ENCODE measurements at regions not wholly inside any gene's neighbourhood (a gene's known extent, or its start where the extent isn't known, plus 50 kb on each side); places are given as distances from the start of the nearest gene placed in this dataset.
"Not testable (repeated sequence)": the region's sequence is repeated elsewhere in the genome, so short reads cannot be mapped to it uniquely, and the experiment has no call there.

DNA sequence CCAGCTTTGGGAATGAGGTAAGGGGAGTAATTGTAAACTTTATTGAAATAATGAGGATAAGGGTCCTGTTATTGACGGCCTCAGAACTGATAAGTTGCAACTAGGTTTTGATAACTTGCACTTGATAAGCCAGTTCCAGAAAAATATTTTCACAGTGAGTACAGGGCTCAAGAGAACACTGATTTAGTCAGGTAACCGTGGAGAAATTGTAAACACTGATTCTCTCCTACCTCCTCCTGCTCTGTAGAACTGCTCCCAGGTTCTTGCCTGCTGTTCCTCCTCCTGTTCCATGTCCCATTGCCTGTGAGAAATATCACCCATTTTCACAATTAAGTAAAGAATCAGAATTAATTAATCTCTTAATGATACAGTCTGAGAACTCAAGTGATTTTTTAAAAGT is 55.0 kb upstream of the CXXC4 start:
- DNase-seq (ENCODE audit: low read depth in 2 of 2), result no peak

DNA sequence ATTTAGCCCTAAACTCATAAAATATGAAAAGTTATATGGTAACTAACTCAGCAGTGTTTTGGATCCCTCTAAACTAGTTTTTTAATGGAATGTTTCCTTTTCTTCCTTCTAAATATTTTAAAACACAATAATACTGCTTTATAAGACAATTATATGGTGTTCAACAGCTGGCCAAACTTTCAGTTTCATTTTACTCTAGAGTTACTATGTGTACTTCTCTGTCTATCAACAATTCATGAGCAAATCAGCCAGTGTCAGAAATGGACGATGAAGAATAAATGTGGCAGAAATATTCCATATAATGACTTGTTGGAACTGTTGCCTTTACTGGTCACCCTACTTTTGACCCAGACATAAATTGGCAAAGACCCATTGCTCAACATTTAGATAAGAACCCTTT is 64.8 kb upstream of the CXXC4 start:
- no peak for DNase-seq (ENCODE audit: low read depth in 2 of 2)

DNA sequence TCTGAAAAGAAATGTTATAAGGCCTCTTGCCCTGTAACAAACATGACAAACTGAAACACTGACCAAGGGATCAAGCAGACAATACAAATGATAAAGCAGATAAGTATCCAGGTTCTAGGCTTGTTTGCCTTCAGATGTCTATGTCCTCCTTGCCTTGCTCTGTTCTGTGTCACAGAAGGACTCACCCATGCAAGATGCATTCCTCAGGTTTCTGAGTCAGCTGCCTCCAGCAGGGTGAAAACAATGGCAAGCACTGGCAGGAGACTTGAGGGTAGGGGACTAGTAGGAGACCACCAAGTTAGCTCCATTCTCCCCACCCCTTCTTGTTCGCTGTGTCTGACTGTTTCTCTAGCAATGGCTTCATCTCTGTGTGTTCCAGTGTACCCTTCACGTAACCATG is 76.6 kb upstream of the CXXC4 start:
- DNase-seq (ENCODE audit: low read depth in 2 of 2), result no peak

DNA sequence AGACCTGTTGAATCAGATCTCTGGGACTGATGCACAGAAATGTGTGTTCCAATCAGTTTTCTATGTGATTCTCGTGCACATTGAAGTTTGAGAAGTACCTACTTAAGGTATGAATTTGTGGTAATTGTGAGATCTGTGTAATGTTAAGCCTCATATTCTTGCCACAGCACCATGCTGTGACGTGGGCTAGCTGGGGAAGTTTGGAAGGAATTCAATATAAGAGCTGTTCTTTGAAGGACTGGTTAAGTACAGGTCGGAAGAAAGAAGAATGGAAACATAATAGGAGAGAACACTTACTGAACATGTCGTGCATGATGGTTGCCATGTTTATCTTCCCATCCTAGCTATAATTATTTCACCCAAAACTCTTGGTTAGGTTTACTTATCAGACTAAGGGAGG is 79.7 kb upstream of the CXXC4 start:
- no peak for DNase-seq (ENCODE audit: low read depth in 2 of 2)

DNA sequence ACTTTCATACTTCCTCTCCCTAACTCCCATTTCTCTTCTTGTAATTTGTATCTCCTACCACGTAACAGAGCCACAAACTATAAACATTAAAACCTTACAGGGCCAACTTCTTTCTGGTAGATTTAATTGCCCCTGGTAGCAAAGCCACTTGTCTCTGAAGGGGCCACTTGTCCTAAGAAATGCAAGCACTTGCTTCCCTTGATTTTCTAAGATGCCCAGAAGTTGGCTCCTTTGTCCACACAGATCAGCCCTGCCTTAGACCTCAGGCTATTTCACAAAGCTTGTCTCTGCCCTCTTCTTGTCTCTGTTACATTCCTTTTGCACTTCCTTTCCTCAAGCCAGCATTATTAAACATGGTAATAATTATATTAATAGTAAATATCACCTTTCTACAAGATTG is 80.6 kb upstream of the CXXC4 start:
- DNase-seq (ENCODE audit: low read depth in 2 of 2), result no peak

DNA sequence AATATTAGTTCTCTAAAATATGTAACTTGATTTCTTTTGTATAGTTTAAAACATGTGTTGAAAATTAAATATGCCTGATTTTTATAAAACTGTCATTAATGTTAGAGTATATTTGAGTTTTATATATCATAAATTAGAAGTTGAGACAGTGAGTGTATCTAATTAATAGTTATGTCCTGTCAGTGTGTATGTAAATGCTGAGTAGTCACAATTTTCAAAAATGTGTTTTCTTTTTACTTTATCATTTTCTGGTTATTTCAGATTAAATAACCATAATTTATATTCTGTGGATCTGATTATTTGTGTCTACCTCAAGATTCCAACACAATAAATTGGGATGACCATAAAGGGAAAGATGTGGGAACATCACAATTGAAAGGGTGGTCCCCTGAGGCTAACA is 82.7 kb upstream of the CXXC4 start:
- DNase-seq (ENCODE audit: low read depth in 2 of 2), result no peak

DNA sequence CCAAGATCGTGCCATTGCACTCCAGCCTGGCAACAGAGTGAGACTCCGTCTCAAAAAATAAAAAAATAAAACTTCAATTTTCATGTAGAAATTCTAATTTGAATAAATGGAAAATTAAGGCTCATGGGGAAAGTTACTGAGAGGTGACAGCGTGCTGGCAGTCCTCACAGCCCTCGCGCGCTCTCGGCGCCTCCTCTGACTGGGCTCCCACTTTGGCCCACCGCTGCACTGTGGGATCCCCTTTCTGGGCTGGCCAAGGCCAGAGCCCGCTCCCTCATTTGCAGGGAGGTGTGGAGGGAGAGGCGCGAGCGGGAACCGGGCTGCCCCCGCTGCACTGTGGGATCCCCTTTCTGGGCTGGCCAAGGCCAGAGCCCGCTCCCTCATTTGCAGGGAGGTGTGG is 86.8 kb upstream of the CXXC4 start:
- DNase-seq (ENCODE audit: low read depth in 2 of 2), result not testable (repeated sequence)

DNA sequence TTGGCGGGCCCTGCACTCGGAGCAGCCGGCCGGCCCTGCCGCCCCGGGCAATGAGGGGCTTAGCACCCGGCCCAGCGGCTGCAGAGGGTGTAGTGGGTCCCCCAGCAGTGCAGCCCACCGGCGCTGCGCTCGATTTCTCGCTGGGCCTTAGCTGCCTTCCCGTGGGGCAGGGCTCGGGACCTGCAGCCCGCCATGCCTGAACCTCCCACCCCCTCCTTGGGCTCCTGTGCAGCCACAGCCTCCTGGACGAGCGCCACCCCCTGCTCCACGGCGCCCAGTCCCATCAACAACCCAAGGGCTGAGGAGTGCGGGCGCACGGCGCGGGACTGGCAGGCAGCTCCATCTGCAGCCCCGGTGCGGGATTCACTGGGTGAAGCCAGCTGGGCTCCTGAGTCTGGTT is 87.4 kb upstream of the CXXC4 start:
- DNase-seq (ENCODE audit: low read depth in 2 of 2), result not testable (repeated sequence)

DNA sequence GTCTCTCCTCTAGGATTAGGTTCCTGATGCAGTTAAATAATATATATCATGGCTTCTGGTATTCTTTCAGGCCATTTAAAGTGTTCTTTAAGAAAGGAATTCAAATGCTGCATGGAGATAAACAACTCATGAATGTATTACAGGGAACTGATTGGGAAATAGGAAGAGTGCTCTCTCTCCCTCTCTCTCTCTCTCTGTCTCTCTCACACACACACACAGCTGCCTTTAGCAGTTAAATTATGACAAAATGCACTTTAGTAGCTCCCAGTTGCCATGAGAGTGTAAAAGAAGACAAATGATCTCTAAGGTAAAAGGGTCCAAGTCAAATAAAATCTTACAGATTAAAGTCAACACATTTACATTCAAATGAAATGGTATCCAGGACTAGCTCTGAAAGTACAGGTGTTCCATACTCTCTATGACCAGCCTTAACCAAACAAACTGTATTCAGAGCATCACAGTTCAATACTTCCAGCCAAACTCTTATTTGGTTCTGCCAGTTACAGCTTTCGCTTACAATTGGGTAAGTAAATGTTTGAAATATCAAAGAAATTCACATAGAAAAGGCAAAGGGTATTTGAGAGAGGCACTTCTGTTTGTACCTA is 94.7 kb upstream of the CXXC4 start:
- no peak for DNase-seq (ENCODE audit: low read depth in 2 of 2)

DNA sequence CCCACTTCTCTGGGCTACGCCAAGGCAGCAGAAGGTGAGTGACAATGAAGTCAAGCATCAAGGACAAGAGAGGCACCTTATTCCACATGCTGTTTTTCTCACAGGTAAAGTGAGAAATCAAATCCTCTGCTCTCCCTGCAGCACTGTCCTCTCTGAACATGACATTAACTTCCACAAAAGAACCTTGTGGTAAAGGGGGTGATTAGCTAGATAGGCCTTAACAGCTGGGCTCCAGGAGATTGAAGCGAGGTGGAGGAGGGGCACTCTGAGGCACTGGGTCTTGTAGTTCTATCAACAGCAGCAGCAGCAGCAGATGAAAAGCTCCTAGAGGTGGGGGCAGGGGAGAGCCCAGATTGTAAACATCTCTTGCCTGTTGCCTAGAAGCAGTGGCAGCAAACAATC is 96.8 kb upstream of the CXXC4 start:
- DNase-seq (ENCODE audit: low read depth in 2 of 2), result no peak

DNA sequence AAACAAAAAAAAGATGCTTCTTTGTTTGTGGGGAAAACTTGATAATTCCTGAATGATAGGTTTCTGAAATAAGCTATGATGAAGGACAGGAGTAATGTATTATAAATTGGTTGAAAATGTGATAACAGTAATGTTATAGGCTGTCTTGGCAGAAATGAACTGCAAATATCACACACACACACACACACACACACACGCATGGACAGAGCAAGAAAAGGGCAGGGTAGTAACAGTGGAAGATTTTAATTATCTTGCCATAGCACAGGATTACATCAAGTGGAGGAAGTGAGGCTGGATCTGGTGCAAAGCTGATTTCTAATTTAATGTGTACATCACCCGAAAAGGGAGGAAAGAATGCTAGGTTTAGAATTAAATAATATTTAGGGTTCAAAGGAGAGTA is 97.5 kb upstream of the CXXC4 start:
- DNase-seq (ENCODE audit: low read depth in 2 of 2), result no peak

DNA sequence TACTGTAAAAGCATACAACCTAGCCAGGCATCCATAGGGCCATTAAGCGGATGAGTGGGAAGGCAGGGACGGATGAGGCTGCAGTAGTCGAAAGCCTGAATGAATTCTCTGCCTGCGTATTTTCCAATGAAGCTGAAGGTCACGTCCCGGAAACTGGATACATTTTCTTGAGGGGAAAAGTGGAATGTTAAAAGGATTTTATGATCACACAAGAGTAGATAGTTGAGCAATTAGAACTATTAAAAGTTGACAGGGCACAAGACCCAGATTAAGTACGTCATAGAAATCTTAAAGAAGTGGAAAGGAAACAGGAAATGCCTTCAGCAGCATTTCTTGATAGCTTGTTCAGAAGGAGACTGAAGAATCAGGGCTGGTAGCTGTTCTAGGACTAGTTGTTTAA is 98.3 kb upstream of the CXXC4 start:
- DNase-seq (ENCODE audit: low read depth in 2 of 2), result no peak

DNA sequence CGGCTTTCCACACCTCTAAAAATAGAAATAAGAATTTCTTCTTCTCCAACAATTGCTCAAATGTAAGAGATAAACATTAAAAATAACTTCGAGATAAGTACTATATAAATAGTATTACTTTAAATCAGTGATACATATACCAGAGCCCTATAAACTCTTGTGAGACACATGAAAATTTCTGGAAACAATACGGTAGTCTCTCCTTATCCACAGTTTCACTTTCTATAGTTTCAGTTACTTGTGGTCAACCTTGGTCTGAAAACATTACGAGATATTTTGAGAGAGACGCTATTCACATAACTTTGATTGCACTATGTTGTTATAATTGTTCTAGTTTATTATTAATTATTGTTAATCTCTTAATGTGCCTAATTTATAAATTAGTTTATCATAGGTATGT is 101.5 kb upstream of the CXXC4 start:
- no peak for DNase-seq (ENCODE audit: low read depth in 2 of 2)

DNA sequence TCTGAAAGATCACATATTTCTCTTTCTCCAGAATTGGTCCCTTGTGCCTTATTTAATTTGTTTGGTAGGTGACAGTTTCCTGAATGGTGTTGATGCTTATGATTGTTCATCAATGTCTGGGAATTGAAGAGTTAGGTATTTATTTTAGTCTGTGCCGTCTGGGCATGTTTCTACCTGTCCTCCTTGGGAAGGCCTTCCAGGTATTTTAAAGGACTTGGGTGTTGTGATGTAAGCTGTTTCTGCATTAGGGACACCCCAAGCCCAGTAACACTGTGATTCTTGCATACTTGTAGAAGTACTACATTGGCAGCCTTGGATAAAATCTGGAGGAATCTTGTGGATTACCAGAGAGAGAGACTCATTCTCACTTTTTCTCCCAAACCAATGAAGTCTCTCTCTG is 120.8 kb upstream of the CXXC4 start:
- DNase-seq (ENCODE audit: low read depth in 2 of 2), result no peak

DNA sequence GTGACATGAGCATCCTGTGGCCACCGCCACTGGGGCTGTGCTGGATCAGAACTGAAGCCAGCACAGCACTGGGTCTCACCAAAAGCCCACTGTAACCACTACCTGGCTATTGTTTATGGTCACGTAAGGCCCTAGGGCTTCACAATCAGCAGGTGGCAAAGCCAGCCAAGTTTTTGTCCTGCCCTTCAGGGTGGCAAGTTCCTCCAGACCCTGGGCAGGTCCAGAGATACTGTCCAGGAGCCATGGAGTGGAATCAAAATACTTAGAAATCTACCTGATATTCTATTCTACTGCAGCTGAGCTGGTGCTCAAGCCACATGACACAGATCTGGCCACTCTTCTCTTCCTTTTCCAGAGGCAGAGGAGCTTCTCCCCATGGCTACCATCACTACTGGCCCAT is 121.2 kb upstream of the CXXC4 start:
- no peak for DNase-seq (ENCODE audit: low read depth in 2 of 2)

DNA sequence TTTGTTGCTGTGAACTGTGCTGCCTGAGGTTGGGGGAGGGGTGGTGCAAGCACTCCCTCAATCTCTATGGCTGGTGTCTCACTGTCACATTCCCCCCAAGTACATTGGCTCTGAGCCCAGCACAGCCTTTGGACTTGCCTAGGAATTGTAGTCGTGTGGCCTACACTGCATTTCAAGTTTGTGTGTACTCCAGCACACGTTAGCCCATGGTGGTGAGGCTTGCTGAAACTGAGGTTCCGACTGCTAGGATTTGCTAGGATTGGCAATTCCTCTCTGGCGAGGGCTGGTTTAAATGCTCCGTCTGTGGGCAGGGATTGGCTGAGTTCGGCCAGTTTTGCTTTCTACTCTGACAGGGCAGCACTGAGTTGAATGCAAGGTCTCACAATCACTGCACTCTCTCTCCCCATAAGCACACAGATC is 121.7 kb upstream of the CXXC4 start:
- no peak for DNase-seq (ENCODE audit: low read depth in 2 of 2)

DNA sequence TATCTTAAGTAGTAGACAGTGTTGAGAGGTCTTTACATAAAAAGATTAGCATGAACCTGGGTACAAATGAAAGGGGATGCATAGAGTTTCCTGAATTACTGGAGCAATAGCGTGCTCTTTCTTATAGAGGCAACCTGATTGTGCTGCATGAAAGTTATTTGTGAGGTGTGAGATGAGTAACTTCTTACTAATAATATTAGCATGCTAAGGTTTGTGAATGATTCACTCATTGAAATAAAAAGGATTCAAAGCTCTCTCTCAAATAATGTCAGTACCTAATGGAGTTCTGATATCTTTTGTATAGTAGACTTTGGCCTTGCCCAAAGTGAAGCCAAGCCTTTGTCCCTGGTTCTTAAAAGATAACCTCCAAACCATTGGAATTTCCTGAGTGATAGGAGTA is 131.0 kb upstream of the CXXC4 start:
- no peak for DNase-seq (ENCODE audit: low read depth in 2 of 2)

DNA sequence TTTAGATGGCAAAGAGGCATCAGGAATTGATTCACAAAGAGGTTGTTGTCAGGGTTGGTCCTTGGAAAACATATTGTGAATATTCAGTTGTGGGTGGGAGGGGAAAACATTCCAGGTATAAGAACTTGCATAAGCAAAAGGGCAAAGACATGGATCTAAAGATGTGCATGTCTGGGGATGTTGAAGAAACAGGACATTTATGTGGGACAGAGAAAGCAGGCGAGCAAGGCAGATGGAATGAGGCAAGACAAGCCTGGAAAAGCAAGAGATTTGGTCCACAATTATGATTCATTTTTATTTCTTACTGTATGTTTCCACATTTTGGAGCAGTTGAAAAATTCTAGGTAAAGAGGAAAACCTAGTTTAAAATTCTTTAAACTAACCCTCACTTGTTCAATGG is 134.9 kb upstream of the CXXC4 start:
- no peak for DNase-seq (ENCODE audit: low read depth in 2 of 2)

DNA sequence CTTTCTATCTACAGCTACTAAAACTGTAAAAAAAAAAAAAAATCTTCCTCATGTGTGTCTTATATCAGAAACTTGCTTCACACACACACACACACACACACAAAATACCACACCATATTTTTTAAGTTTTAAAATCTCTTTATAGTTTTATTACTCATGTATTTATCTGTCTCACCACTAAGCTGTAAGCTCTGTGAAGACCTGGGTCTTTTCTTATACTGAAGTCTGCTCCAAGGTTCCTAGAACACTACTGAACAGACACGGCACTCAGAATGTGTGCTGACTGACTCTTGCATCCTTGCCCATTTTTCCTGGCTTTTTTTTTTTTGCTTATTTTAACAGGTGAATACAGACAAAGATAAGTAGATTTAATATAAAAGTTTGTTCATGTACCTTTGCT is 135.6 kb upstream of the CXXC4 start:
- DNase-seq (ENCODE audit: low read depth in 2 of 2), result no peak

DNA sequence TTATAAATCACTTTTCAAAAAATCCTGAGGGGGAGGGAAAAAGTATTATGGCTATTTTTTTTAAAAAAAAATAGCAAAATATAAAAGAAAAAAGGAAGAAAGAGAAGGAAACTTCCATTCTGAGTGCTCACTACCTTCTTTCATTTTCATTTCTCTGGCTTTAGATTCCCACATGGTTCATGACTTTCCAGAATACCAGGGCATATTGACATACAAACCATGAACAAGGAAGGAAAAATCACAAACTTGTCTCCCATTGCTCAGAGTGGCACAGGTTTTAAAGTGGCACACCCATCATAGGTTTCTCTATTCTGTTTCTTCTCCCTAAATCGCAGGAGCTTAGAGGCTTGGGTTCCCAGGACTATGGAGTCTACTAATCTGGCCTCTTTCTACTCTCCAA is 136.3 kb upstream of the CXXC4 start:
- DNase-seq (ENCODE audit: low read depth in 2 of 2), result no peak

DNA sequence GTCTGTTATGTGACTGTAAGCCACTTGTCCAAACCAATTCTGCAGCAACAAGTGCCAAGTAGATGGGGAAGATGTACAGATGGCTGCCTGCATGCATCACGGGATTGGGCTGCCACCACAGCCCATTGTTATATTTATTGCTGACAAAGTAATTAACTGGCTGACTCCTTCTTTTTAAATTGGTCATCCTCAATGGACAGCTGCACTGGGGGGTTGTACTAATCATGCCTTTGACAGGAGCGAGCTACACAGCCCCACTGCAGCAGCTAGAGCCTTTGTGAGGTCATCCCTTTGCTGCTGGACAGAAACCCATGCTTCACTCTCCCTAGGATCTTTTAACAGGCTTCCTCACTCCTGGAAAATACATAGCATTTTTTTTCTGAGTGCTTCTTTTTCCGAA is 146.7 kb upstream of the CXXC4 start:
- DNase-seq (ENCODE audit: low read depth in 2 of 2), result no peak

DNA sequence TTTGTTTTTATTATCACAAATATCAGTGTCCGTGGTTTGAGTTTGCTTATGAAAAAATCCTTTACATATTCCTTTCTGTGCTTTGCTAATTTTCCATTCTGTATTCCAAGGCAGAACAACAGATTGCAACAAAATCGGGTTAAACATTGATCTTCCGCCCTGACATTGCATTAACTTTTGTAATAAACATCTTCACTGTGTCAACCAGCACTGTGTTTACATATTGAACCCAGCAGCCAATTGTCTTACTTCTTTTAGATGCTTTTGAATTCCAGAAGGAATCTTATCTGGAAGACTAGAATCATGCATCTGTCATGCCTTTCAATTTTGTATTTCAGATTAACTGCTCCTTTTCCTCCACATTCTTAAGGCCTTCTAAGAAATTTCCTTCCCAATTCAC is 147.8 kb upstream of the CXXC4 start:
- DNase-seq (ENCODE audit: low read depth in 2 of 2), result no peak

DNA sequence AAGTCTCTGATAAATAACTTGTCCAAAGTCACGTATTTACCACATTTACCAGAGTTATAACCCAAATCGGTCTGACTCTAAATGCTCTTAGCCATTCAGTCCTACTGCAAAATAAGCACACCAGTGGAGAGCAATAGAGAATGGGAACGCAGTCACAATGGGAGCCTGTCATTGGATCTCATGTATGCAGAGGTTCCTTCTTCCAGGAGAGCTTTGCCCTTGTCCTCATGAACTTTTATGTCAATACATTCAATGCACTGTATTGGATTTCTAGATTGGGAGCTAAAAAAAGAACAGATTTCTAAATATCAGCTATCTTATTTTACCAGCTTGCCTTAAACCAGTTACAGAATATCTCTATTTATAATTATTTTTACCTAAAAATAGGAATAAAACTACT is 149.1 kb upstream of the CXXC4 start:
- no peak for DNase-seq (ENCODE audit: low read depth in 2 of 2)

DNA sequence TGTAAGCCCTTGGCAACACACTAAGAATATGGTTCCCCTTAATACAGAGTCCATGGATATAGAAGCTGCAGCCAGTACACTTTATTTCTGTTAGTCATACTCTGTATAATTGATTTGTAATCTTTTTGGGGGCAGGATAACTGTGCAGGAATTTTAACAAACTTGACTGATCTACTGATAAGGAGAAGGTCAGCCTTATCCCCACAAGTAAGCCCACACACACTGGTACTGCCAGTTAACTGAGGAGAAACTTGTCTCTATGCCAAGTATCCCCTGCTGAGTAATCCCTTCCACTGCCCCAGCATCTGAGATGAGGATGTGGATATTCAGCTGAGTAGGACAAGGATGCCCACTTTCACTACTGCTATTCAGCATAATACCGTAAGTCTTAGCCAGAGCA is 154.9 kb upstream of the CXXC4 start:
- DNase-seq (ENCODE audit: low read depth in 2 of 2), result no peak

DNA sequence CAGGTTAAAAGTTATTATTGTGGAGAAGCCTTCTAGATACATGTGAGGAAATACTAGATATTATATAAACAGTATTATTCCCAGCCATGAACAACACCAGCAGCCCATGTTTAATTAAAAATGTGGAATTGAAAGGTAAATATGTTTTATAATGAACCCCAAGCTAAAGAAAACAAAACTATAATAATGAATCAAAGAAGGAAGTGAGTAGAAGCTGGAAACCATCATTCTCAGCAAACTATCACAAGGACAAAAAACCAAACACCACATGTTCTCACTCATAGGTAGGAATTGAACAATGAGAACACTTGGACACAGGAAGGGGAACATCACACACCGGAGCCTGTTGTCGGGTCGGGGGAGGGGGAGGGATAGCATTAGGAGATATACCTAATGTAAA is 167.6 kb upstream of the CXXC4 start:
- not testable (repeated sequence) for DNase-seq (ENCODE audit: low read depth in 2 of 2)
